Prostate gland (tissue), 2 donors: ENCODE measurements at regions not wholly inside any gene's neighbourhood (a gene's known extent, or its start where the extent isn't known, plus 50 kb on each side); places are given as distances from the start of the nearest gene placed in this dataset.

Experiments
- POLR2AphosphoS5 ChIP-seq: sonication (generic); formaldehyde crosslinking; IDR thresholded peaks from one replicate; pipeline ENCODE4 v1.6.1; 2017; ENCODE audit warnings: antibody characterized with exemption
- TF ChIP-seq, protein P1 (sequence below), 4 experiments: fragments of 200-600 bp in 2 of 4; fragments of 450-650 bp in 2 of 4; sonication (generic) in 2 of 4; IDR thresholded peaks; 1 replicate in 3 of 4; 2 replicates in 1 of 4; pipeline ENCODE4 v1.5.1; 2016 to 2019; ENCODE audit warnings: antibody characterized with exemption in 4 of 4, mild to moderate bottlenecking in 2 of 4, moderate library complexity in 2 of 4

DNA sequence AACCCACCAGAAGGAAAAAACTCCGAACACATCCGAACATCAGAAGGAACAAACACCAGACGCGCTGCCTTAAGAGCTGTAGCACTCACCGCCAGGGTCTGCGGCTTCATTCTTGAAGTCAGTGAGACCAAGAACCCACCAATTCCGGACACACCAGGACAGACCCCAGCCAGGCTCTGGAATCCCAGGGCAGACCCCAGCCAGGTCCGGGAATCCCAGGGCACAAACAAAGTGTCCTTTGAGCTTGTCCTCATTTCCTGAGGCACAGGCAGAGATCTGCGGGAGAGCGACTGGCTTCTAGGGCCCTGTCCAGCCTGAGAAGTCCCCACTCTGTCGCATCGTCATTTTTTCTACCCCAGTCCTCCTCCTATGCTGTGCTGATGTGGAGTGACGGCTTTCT lies 461.1 kb downstream of the ACTL7B start:
- TF ChIP-seq, protein P1, sequence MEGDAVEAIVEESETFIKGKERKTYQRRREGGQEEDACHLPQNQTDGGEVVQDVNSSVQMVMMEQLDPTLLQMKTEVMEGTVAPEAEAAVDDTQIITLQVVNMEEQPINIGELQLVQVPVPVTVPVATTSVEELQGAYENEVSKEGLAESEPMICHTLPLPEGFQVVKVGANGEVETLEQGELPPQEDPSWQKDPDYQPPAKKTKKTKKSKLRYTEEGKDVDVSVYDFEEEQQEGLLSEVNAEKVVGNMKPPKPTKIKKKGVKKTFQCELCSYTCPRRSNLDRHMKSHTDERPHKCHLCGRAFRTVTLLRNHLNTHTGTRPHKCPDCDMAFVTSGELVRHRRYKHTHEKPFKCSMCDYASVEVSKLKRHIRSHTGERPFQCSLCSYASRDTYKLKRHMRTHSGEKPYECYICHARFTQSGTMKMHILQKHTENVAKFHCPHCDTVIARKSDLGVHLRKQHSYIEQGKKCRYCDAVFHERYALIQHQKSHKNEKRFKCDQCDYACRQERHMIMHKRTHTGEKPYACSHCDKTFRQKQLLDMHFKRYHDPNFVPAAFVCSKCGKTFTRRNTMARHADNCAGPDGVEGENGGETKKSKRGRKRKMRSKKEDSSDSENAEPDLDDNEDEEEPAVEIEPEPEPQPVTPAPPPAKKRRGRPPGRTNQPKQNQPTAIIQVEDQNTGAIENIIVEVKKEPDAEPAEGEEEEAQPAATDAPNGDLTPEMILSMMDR (IDR thresholded peaks at IDR 0.05) = no peak
- TF ChIP-seq POLR2AphosphoS5 = no peak
